ENCODE measurements at regions not wholly inside any gene's neighbourhood (a gene's known extent, or its start where the extent isn't known, plus 50 kb on each side); places are given as distances from the start of the nearest gene placed in this dataset.

DNA sequence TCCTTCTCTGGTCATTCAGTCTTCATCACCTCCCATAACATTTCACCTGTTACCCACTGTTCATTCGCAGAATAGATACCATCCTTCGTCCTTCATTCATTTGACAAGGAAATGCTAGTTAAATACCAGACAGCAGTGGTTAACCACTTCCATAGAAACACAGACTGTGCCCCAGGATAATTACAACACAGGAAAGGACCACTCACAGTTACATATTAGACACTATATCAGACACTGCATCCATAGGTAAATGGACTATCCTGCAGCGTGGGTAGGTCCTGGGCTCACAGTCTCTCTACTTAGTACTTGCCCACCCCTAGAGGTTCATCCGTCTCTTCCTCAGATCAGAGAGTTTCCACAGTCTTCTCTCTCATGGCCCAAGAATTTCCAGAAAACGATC lies 1044.6 kb downstream of the VRK1 start:
- in situ Hi-C loops (cut with MboI; ENCODE audit: low sequenced_read_pairs) (no loop called here), intact Hi-C loops (cut with micrococcal nuclease) (no loop called here), dilution Hi-C loops (cut with HindIII; ENCODE audit: low sequenced_read_pairs, unreplicated experiment) (no loop called here)
- DNase-seq, result no peak
- Histone ChIP-seq H3K56ac (ENCODE audit: extremely low read depth, insufficient read depth, low read length) (no peak overlapping the region), H3K4me2 (ENCODE audit: low read depth, low read length) (no peak overlapping the region), H2BK120ac (ENCODE audit: low read depth, low read length) (no peak overlapping the region), H3K4me3 (ENCODE audit: insufficient read depth, low read depth, low read length) (no peak overlapping the region), H4K8ac (ENCODE audit: low read depth in 2 of 2, low read length in 2 of 2) (no peak overlapping the region), H3K9ac (ENCODE audit: low read depth, low read length) (no peak overlapping the region), H3K79me1 (ENCODE audit: low read depth in 1 of 2, low read length in 2 of 2) (no peaks in the 10 kb centered on the region), H2AFZ (replicated peaks; ENCODE audit: low read length, poor library complexity) (no peak overlapping the region), H3K18ac (ENCODE audit: low read depth, low read length) (no peak overlapping the region), H4K91ac (ENCODE audit: insufficient read depth, low read depth, low read length) (no peak overlapping the region), H3K36me3 (ENCODE audit: control insufficient read depth, insufficient read depth, low read length) (no peaks in the 10 kb centered on the region), H3K27me3 (ENCODE audit: control insufficient read depth, insufficient read depth, low read length) (no peaks in the 10 kb centered on the region), H4K5ac (ENCODE audit: low read depth, low read length) (no peak overlapping the region), H2AK5ac (ENCODE audit: low read depth, low read length) (no peak overlapping the region), H2BK5ac (ENCODE audit: low read depth, low read length, poor library complexity, severe bottlenecking) (no peak overlapping the region), H3K9me3 (ENCODE audit: control insufficient read depth, insufficient read depth, low read length) (peaks cover 29% of the 10 kb centered on the region), H2BK20ac (ENCODE audit: low read depth, low read length) (no peak overlapping the region), H3K9me1 (ENCODE audit: insufficient read depth, low read length) (no peaks in the 10 kb centered on the region), H4K20me1 (ENCODE audit: insufficient read depth, low read length) (no peaks in the 10 kb centered on the region), H2BK15ac (ENCODE audit: low read depth, low read length) (no peak overlapping the region), H3K4ac (ENCODE audit: low read depth, low read length) (no peak overlapping the region), H3K23ac (ENCODE audit: low read depth, low read length) (no peak overlapping the region), H3K4me1 (ENCODE audit: control insufficient read depth, insufficient read depth, low read length) (no peaks in the 10 kb centered on the region), H3K27ac (ENCODE audit: insufficient read depth, low read length) (no peak overlapping the region), H3K14ac (replicated peaks; ENCODE audit: low read depth, low read length) (no peak overlapping the region), H2AK9ac (replicated peaks; ENCODE audit: low read depth, low read length, poor library complexity) (no peak overlapping the region)
- no CpG with 5 or more reads among the region's 5 CpGs for WGBS, 2 experiments (ENCODE audit: extremely low coverage in 2 of 2, insufficient read length in 1 of 2)
- no peak for ATAC-seq (ENCODE audit: low read depth)
- ChIA-PET POLR2A (ENCODE audit: unreplicated experiment) (no interaction called here), CTCF (no interaction called here)
- no peak for TF ChIP-seq CHD1 (IDR thresholded peaks at IDR 0.05; ENCODE audit: low read depth, low read length)
- no peak for TF ChIP-seq CEBPB (IDR thresholded peaks at IDR 0.05; ENCODE audit: low read depth, low read length)
- TF ChIP-seq USF2 (IDR thresholded peaks at IDR 0.05; ENCODE audit: low read depth, low read length), result no peak
- TF ChIP-seq RAD21 (IDR thresholded peaks at IDR 0.05; ENCODE audit: low read length), result no peak
- no peak for TF ChIP-seq POLR2A (IDR thresholded peaks at IDR 0.05; ENCODE audit: low read depth, low read length)
- TF ChIP-seq RFX5 (IDR thresholded peaks at IDR 0.05; ENCODE audit: low read depth, low read length), result no peak
- no peak for TF ChIP-seq FOS (IDR thresholded peaks at IDR 0.05; ENCODE audit: low read depth, low read length)
- TF ChIP-seq NFE2L2 (IDR thresholded peaks at IDR 0.05; ENCODE audit: low read depth, low read length), result no peak
- no TSS peak for BruUV-seq (replicated peaks)

Measured in IMR-90 (cell line).